GM18505 (cell line): ENCODE measurements at regions not wholly inside any gene's neighbourhood (a gene's known extent, or its start where the extent isn't known, plus 50 kb on each side); places are given as distances from the start of the nearest gene placed in this dataset.

ENCODE experiments used
- ATAC-seq: cut with Tn5 transposase; IDR thresholded peaks from one replicate; pipeline ENCODE4 v1.9.1; 2021; ENCODE audit not compliant: unreplicated experiment
- POLR2A ChIP-seq: IDR thresholded peaks from 4 replicates; pipeline ENCODE4 v1.6.1; 2011; ENCODE audit warnings: borderline replicate concordance; ENCODE audit not compliant: insufficient read depth, insufficient read length; ENCODE audit errors: extremely low read depth

GRCh38 chr6:93105907-93106306 lies 313.5 kb downstream of the EPHA7 start:
- ATAC-seq, result no peak
- TF ChIP-seq POLR2A, result no peak

- no peak for TF ChIP-seq POLR2A
- no peak for ATAC-seq
These were observed 314.3 kb downstream of the EPHA7 start for GRCh38 chr6:93105017-93105416.

GRCh38 chr6:93104195-93104817 lies 315.1 kb downstream of the EPHA7 start:
- no peak for TF ChIP-seq POLR2A

GRCh38 chr6:93088621-93089501 lies 330.5 kb downstream of the EPHA7 start:
- no peak for TF ChIP-seq POLR2A
- ATAC-seq, result no peak

More at GRCh38 chr6:93104195-93104817, 315.1 kb downstream of the EPHA7 start:
- no peak for ATAC-seq

DNA sequence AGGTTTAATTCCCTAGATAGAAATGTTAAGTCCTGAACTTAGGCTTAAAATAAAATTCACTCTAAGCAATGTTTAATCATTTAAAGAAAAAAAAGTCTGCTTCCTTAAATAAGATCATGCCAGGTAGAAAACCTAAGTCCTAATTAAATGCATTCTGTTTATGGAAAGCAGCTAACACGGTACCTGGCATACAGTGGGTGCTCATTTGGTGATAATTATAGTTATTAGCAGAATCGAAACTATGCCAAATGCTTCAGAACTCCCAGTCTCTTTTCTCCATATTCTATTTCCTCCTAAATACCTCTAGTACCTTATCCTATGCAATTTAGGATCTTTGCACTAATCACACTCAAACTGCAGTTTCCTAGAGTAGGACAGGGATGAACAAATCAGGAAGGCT lies 331.8 kb downstream of the EPHA7 start:
- TF ChIP-seq POLR2A, result no peak
- no peak for ATAC-seq

DNA sequence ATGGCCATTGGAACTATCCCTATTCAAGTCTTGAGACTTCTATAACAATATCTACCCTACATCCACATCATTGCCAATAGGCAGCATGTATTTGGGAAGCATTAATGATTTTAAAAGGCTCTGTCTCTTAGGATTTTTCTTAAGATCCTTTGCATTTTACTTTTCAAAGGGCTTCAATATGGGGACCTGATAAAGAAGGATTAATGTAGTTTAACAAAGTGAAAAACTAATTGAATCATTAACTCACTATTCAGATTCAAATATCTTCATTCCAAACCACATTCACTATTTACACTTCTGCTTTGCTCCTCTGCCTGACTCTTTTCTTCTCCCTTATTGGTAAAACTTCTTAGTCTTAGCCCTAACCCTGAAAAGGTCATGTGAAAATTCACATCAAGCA lies 333.0 kb downstream of the EPHA7 start:
- TF ChIP-seq POLR2A, result no peak
- ATAC-seq, result no peak

GRCh38 chr6:93083337-93084230 lies 335.8 kb downstream of the EPHA7 start:
- no peak for ATAC-seq
- no peak for TF ChIP-seq POLR2A

GRCh38 chr6:93081901-93082300 lies 337.5 kb downstream of the EPHA7 start:
- TF ChIP-seq POLR2A, result no peak
- no peak for ATAC-seq

DNA sequence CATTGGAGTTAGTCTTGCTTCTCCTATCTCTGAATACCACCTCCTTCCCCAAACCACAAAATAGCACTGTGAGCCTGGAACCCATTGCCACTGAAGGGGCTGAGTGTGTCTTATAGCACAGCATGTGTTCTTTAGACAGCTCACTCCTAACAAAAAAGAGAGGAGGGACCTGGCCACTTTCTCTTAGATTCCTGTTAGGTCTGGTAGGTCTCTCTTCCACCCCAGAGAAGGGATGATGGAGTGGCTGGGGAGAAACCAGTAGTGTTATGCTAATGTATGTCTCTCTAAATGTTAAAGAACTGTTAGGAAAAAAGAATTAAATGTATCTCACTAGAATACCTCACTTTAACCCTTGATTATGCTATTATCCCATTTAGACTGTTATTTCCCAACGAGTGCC lies 340.3 kb downstream of the EPHA7 start:
- ATAC-seq, result no peak
- TF ChIP-seq POLR2A, result no peak

- no peak for TF ChIP-seq POLR2A
- no peak for ATAC-seq
These were observed 345.5 kb downstream of the EPHA7 start for GRCh38 chr6:93073811-93074210.

DNA sequence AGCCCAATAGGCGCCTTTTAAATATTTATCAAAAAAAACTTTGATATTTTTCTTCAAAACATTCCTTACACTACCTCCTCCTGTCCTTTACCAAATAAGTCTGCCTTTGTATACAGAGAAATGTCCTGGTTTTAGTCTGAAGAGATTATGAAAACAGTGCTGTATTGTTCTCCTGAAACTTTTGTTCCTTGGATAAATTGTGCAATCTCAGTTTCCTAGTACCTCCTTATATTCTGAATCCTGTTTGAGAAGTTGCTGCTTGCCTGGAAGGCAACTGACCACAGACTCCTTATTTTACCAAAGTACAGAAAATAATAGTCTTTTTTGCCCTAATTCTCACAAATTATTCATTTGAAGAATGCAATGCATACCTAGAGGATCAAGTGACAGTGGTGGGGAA lies 349.5 kb downstream of the EPHA7 start:
- TF ChIP-seq POLR2A, result no peak

DNA sequence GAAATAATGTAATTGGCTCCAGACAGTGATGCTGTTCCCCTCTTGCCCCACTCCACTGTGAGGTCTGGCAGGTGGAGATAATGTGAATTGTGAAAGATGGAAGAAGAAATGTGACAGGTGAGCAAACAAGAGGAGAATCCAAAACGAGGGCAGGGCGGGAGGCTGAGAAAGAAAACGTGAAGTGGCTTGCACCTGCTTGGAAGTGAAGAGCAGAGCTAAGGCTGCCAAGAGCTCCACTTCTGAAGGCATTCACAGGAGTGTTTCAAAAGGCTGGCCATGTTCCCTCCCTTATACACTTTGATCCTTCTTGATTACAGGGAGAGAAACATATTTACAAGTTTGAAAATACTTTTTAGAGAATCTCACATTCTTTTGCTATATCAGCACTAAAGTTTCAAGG lies 359.4 kb downstream of the EPHA7 start:
- no peak for ATAC-seq
- no peak for TF ChIP-seq POLR2A

More for the DNA sequence above, 349.5 kb downstream of the EPHA7 start:
- no peak for ATAC-seq

DNA sequence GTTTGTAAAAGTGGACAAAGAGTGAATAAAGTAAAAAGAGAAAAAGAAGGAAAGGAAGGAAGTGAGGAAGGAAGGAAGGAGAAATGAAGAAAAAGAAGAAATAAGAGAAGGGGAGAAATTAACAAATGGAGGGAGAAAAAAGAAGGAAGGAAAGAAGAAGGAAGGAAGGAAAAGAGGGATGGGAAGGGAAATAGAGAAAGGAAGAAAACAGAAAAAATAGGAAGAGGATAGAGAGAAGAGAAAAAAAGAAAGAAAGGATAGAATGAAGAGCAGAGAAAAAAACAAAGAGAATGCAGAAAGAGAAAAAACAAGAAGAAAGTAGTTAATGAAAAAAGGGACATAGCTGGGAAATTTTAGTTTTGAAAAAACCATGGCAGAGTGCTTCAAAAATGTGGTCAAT lies 361.8 kb downstream of the EPHA7 start:
- TF ChIP-seq POLR2A, result no peak
- no peak for ATAC-seq

DNA sequence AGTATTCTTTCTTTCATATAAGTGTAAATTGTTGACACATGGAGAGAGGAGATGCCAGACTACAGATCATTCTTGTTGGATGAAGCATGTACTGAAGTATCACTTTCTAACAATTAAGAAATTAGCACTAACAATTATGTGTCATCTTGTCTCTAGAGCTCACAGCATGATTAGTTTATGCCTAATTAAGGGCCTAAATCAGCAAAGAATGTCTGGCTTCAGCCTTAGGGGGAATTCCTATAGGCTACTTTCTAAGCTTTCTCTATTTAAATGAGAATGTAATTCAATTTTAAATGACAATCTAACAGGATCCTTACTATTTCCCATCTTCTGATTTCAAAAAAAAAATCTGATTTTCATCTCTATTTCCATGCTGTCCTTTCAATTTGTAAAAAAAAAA lies 371.0 kb downstream of the EPHA7 start:
- ATAC-seq, result no peak
- TF ChIP-seq POLR2A, result no peak

GRCh38 chr6:93047033-93047432 lies 372.3 kb downstream of the EPHA7 start:
- TF ChIP-seq POLR2A, result no peak
- no peak for ATAC-seq
